SK-N-SH (cell line): ENCODE measurements at regions not wholly inside any gene's neighbourhood (a gene's known extent, or its start where the extent isn't known, plus 50 kb on each side); places are given as distances from the start of the nearest gene placed in this dataset.

Source experiments
- CTCF ChIA-PET: fragments of 300-600, 350-600 bp; formaldehyde crosslinking; extraction: SDS; loops from one replicate; lab custom pipeline; 2021; lab: Yijun Ruan, JAX
- POLR2A ChIA-PET: fragments of 350-600 bp; sonication (Branson Sonifier 250); formaldehyde crosslinking; extraction: SDS; loops from one replicate; lab custom pipeline; 2020; ENCODE audit warnings: antibody characterized with exemption, inconsistent platforms; lab: Yijun Ruan, JAX
- DNase-seq: peaks from one replicate; pipeline ENCODE4 v3.0.0; 2012
- H2AFZ ChIP-seq: fragments of 200-600 bp; sonication (generic); 2 replicates; pipeline ENCODE4 v1.8.1; 2016; ENCODE audit warnings: antibody characterized with exemption, mild to moderate bottlenecking, low read depth
- H3F3A ChIP-seq: fragments of 200-600 bp; sonication (generic); replicated peaks from 2 replicates; pipeline ENCODE3; 2016; ENCODE audit warnings: antibody characterized with exemption, mild to moderate bottlenecking; ENCODE audit not compliant: insufficient read depth
- H3K27ac ChIP-seq, 2 experiments: fragments of 200-500 bp in 1 of 2; fragments of 200-600 bp in 1 of 2; sonication (Bioruptor generic) in 1 of 2; sonication (generic), shearing (Covaris generic) in 1 of 2; 2 replicates each; pipeline versions ENCODE4 v1.5.1 to v1.6.1; 2014 to 2016; ENCODE audit warnings: low read depth in 2 of 2, inconsistent platforms in 1 of 2, low read length in 1 of 2, mild to moderate bottlenecking in 1 of 2, mixed read lengths in 1 of 2
- H3K27me3 ChIP-seq: fragments of 200-600 bp; sonication (generic), shearing (Covaris generic); 2 replicates; pipeline ENCODE4 v1.6.1; 2016; ENCODE audit warnings: mixed run types; ENCODE audit not compliant: insufficient read depth
- H3K36me3 ChIP-seq, 2 experiments: fragments of 200-500 bp in 1 of 2; fragments of 200-600 bp in 1 of 2; sonication (Bioruptor generic) in 1 of 2; sonication (generic) in 1 of 2; replicated peaks in 1 of 2; 2 replicates each; pipeline versions ENCODE3 to v1.5.1; 2014 to 2016; ENCODE audit warnings: low read length in 1 of 2, mild to moderate bottlenecking in 1 of 2; ENCODE audit not compliant: insufficient read depth in 2 of 2, control insufficient read depth in 1 of 2
- H3K4me1 ChIP-seq, 2 experiments: fragments of 200-500 bp in 1 of 2; fragments of 200-600 bp in 1 of 2; sonication (Bioruptor generic) in 1 of 2; sonication (generic), shearing (Covaris generic) in 1 of 2; 2 replicates each; pipeline versions ENCODE4 v1.5.1 to v1.6.1; 2014 to 2016; ENCODE audit warnings: low read depth in 1 of 2, low read length in 1 of 2, mixed run types in 1 of 2; ENCODE audit not compliant: insufficient read depth in 2 of 2, control insufficient read depth in 1 of 2
- H3K4me2 ChIP-seq: fragments of 200-600 bp; sonication (generic), shearing (Covaris generic); 2 replicates; pipeline ENCODE4 v1.6.1; 2017; ENCODE audit warnings: mixed run types
- H3K4me3 ChIP-seq, 2 experiments: fragments of 200-500 bp in 1 of 2; fragments of 200-600 bp in 1 of 2; sonication (Bioruptor generic) in 1 of 2; sonication (generic), shearing (Covaris generic) in 1 of 2; 2 replicates each; pipeline versions ENCODE4 v1.5.1 to v1.8.1; 2014 to 2016; ENCODE audit warnings: low read depth in 2 of 2, inconsistent platforms in 1 of 2, low read length in 1 of 2, mild to moderate bottlenecking in 1 of 2, mixed read lengths in 1 of 2, moderate library complexity in 1 of 2
- H3K79me2 ChIP-seq: fragments of 200-600 bp; sonication (generic); 2 replicates; pipeline ENCODE4 v1.8.1; 2017; ENCODE audit warnings: mild to moderate bottlenecking; ENCODE audit not compliant: insufficient read depth
- H3K9ac ChIP-seq: fragments of 200-600 bp; sonication (generic); 2 replicates; pipeline ENCODE4 v1.6.1; 2017; ENCODE audit warnings: mixed run types
- H3K9me2 ChIP-seq: fragments of 200-600 bp; sonication (generic); 2 replicates; pipeline ENCODE4 v1.6.1; 2017; ENCODE audit warnings: mixed run types
- H3K9me3 ChIP-seq: fragments of 200-600 bp; sonication (generic); 2 replicates; pipeline ENCODE4 v1.6.1; 2017; ENCODE audit warnings: mixed run types, mild to moderate bottlenecking, moderate library complexity
- H4K20me1 ChIP-seq: fragments of 200-600 bp; sonication (generic); 2 replicates; pipeline ENCODE4 v1.6.1; 2017; ENCODE audit warnings: mild to moderate bottlenecking, mixed run types; ENCODE audit not compliant: insufficient read depth
- CHD2 ChIP-seq: fragments of 150-350 bp; IDR thresholded peaks from 2 replicates; pipeline ENCODE4 v1.6.1; 2018; ENCODE audit warnings: low read length; ENCODE audit not compliant: partially characterized antibody
- ELF1 ChIP-seq: IDR thresholded peaks from 2 replicates; pipeline ENCODE4 v1.4.0; 2012
- EP300 ChIP-seq, 2 experiments: IDR thresholded peaks; 2 replicates each; pipeline versions ENCODE4 v1.4.0 to v1.6.1; 2012; ENCODE audit warnings: borderline replicate concordance in 1 of 2, low read depth in 1 of 2, low read length in 1 of 2
- EZH2phosphoT487 ChIP-seq: fragments of 200-600 bp; sonication (generic); IDR thresholded peaks from 2 replicates; pipeline ENCODE4 v1.6.1; 2017; ENCODE audit warnings: low read depth, mixed run types, mild to moderate bottlenecking, antibody characterized with exemption, moderate library complexity, borderline replicate concordance
- FOSL2 ChIP-seq: IDR thresholded peaks from 2 replicates; pipeline ENCODE4 v1.4.0; 2012; ENCODE audit warnings: low read depth, mild to moderate bottlenecking, moderate library complexity, borderline replicate concordance
- FOXJ3 ChIP-seq: sonication (generic); formaldehyde crosslinking; IDR thresholded peaks from 2 replicates; pipeline ENCODE4 v1.5.1; 2020; ENCODE audit warnings: mild to moderate bottlenecking, missing genetic modification reagents
- GABPA ChIP-seq: IDR thresholded peaks from 2 replicates; pipeline ENCODE4 v1.4.0; 2012; ENCODE audit warnings: low read depth, mild to moderate bottlenecking
- JUND ChIP-seq: IDR thresholded peaks from 2 replicates; pipeline ENCODE4 v1.4.0; 2012
- MEF2A ChIP-seq: IDR thresholded peaks from 2 replicates; pipeline ENCODE4 v1.4.0; 2012; ENCODE audit warnings: low read depth, borderline replicate concordance
- MXI1 ChIP-seq: IDR thresholded peaks from 2 replicates; pipeline ENCODE4 v1.6.1; 2012; ENCODE audit warnings: mild to moderate bottlenecking, low read depth, low read length, improper control_type of control experiment
- NFIC ChIP-seq: IDR thresholded peaks from 2 replicates; pipeline ENCODE4 v1.4.0; 2012; ENCODE audit warnings: borderline replicate concordance
- NRF1 ChIP-seq: IDR thresholded peaks from 2 replicates; pipeline ENCODE4 v1.6.1; 2012; ENCODE audit warnings: low read depth, mild to moderate bottlenecking, low read length
- POLR2AphosphoS5 ChIP-seq: IDR thresholded peaks from 2 replicates; pipeline ENCODE4 v1.6.1; 2012; ENCODE audit warnings: low read depth, low read length
- RAD21 ChIP-seq: IDR thresholded peaks from 2 replicates; pipeline ENCODE4 v1.6.1; 2012; ENCODE audit warnings: mild to moderate bottlenecking, low read length
- RXRA ChIP-seq: IDR thresholded peaks from 2 replicates; pipeline ENCODE4 v1.4.0; 2012; ENCODE audit warnings: low read depth, mild to moderate bottlenecking, borderline replicate concordance
- SIN3A ChIP-seq: IDR thresholded peaks from 2 replicates; pipeline ENCODE4 v1.6.1; 2012; ENCODE audit warnings: low read depth, mild to moderate bottlenecking, low read length, moderate library complexity, borderline replicate concordance
- SMC3 ChIP-seq: IDR thresholded peaks from 2 replicates; pipeline ENCODE4 v1.6.1; 2012; ENCODE audit warnings: low read depth, low read length, improper control_type of control experiment
- TAF1 ChIP-seq: IDR thresholded peaks from 2 replicates; pipeline ENCODE4 v1.6.1; 2012; ENCODE audit warnings: low read depth, mild to moderate bottlenecking, low read length, moderate library complexity, borderline replicate concordance
- TCF12 ChIP-seq: IDR thresholded peaks from 2 replicates; pipeline ENCODE4 v1.4.0; 2012
- TEAD4 ChIP-seq: IDR thresholded peaks from 2 replicates; pipeline ENCODE4 v1.4.0; 2012; ENCODE audit warnings: mild to moderate bottlenecking, borderline replicate concordance; ENCODE audit not compliant: insufficient read depth
- YY1 ChIP-seq: IDR thresholded peaks from 2 replicates; pipeline ENCODE4 v1.4.0; 2012; ENCODE audit warnings: low read depth, mild to moderate bottlenecking
- WGBS: methylation state at CpG from one replicate; pipeline ENCODE4 v1.1.6; 2017; ENCODE audit warnings: low lambda C conversion rate; 5-methylcytosine and 5-hydroxymethylcytosine counted together
- TF ChIP-seq, protein P1 (sequence below): IDR thresholded peaks from 2 replicates; pipeline ENCODE4 v1.4.0; 2012; ENCODE audit warnings: low read depth
- TF ChIP-seq, protein P2 (sequence below): IDR thresholded peaks from 2 replicates; pipeline ENCODE4 v1.4.0; 2012; ENCODE audit warnings: low read depth, borderline replicate concordance

DNA sequence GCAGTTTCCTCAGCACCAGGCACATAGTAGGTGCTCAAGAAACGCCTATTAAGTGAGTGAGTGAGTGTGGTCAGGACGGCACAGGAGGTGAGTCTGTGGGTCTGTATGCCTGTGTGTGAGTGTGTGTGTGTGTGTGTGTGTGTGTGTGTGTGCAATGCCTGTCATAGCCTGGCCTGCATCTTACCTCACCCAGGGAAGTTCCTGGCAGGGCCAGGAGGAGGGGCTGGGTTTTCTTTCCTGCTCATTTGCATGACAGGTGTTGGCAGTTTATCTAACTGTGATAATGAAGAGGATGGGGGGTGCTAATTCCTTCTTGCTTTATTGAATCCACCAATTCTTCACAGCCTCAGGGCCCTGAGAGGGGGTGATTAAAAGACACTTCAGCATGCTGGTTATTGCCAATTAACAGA lies 146.7 kb upstream of the MLN start:
- TF ChIP-seq YY1 (no peak), FOXJ3 (CRISPR knock-in tag) (no peak), RXRA (no peak), SIN3A (no peak), FOSL2 (no peak), ELF1 (no peak), NRF1 (no peak)
- TF ChIP-seq, protein P1, sequence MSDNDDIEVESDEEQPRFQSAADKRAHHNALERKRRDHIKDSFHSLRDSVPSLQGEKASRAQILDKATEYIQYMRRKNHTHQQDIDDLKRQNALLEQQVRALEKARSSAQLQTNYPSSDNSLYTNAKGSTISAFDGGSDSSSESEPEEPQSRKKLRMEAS = no peak
- H3K4me3 ChIP-seq = no peak overlapping the region
- no peaks in the 10 kb centered on the region for H3K36me3 ChIP-seq
- ChIA-PET CTCF (interaction anchor here (1.5 to 2.7 kb wide), 2 partner anchors 9 to 179 kb away, joined by 5 to 10 read pairs; no protein-coding TSS in a partner anchor), POLR2A (no interaction called here)
- H3K27me3 ChIP-seq = peaks cover 20% of the 10 kb centered on the region; the same call in 1 of the 2 replicates
- H4K20me1 ChIP-seq = no peaks in the 10 kb centered on the region
- no peaks in the 10 kb centered on the region for H3K79me2 ChIP-seq
- H3K9me3 ChIP-seq = no peaks in the 10 kb centered on the region
- no peak for DNase-seq
- H3F3A ChIP-seq = no peaks in the 10 kb centered on the region
- no peaks in the 10 kb centered on the region for H3K9me2 ChIP-seq
- no peak overlapping the region for H3K9ac ChIP-seq
- 17% methylated on average over 2 of the region's 2 CpGs for WGBS
- H3K4me1 ChIP-seq = no peaks in the 10 kb centered on the region; a peak in 1 of 4 replicates
- no peak overlapping the region for H3K4me2 ChIP-seq
- H3K27ac ChIP-seq = no peak overlapping the region
- H2AFZ ChIP-seq = no peak overlapping the region

DNA sequence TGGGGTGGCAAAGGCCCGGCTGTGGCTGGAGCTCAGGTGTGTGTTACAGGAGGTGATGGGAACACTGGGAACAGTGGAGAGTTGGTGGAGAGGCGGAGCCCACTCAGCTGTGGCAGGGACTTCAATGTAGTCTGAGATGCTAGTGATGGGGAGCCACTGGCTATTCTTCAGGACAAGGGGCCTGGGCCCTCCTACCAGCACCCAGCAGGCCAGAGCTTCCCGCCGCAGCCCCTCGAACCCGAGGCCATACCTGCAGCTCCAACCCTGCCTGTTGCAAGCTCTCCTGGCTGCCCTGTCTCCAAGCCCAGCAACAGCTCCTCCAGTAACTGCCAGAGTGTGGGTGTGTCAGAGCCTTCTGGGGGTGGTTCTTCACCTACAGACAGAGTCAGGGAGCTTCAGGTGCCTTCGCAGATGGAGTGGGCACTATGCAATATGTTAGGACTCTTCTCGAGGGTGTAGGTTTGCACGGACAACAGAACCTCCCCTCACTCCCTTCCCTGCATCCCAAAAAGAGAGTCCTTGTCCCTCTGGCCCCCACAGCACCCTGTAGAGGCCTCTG lies 146.2 kb upstream of the MLN start:
- peaks cover 20% of the 10 kb centered on the region; the same call in 1 of the 2 replicates for H3K27me3 ChIP-seq
- DNase-seq = no peak

GRCh38 chr6:33949111-33949510 lies 145.3 kb upstream of the MLN start:
- Histone ChIP-seq H3K9me3 (no peaks in the 10 kb centered on the region), H3K79me2 (no peaks in the 10 kb centered on the region), H3K27ac (no peak overlapping the region), H3K36me3 (no peaks in the 10 kb centered on the region), H4K20me1 (no peaks in the 10 kb centered on the region), H2AFZ (no peak overlapping the region), H3K9me2 (no peaks in the 10 kb centered on the region), H3K4me1 (no peaks in the 10 kb centered on the region; a peak in 1 of 4 replicates), H3K4me2 (no peak overlapping the region), H3K27me3 (peaks cover 24% of the 10 kb centered on the region; the same call in 1 of the 2 replicates), H3F3A (no peaks in the 10 kb centered on the region), H3K9ac (no peak overlapping the region), H3K4me3 (no peak overlapping the region)
- no peak for DNase-seq
- 75% methylated on average over 3 of the region's 5 CpGs for WGBS
- POLR2A ChIA-PET = no interaction called here
- CTCF ChIA-PET = interaction anchor here (0.8 to 2.7 kb wide), 5 partner anchors 10 to 238 kb away, joined by 3 to 10 read pairs (median 3); partner anchors contain the start of gene UQCC2
- TF ChIP-seq FOSL2 (no peak), NRF1 (no peak), POLR2AphosphoS5 (no peak), JUND (no peak), EZH2phosphoT487 (no peak), GABPA (no peak), NFIC (no peak), TCF12 (no peak), EP300 (IDR thresholded peaks at IDR 0.05; ENCODE audit: borderline replicate concordance in 1 of 2, low read depth in 1 of 2, low read length in 1 of 2) (no peak), MXI1 (no peak), RXRA (no peak)
- TF ChIP-seq, protein P1 = no peak
- TF ChIP-seq, protein P2, sequence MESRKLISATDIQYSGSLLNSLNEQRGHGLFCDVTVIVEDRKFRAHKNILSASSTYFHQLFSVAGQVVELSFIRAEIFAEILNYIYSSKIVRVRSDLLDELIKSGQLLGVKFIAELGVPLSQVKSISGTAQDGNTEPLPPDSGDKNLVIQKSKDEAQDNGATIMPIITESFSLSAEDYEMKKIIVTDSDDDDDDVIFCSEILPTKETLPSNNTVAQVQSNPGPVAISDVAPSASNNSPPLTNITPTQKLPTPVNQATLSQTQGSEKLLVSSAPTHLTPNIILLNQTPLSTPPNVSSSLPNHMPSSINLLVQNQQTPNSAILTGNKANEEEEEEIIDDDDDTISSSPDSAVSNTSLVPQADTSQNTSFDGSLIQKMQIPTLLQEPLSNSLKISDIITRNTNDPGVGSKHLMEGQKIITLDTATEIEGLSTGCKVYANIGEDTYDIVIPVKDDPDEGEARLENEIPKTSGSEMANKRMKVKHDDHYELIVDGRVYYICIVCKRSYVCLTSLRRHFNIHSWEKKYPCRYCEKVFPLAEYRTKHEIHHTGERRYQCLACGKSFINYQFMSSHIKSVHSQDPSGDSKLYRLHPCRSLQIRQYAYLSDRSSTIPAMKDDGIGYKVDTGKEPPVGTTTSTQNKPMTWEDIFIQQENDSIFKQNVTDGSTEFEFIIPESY = no peak

More for the DNA sequence above, 146.2 kb upstream of the MLN start:
- Histone ChIP-seq H3K4me1 (no peaks in the 10 kb centered on the region; a peak in 1 of 4 replicates), H2AFZ (no peak overlapping the region), H3K4me2 (no peak overlapping the region), H3K9me2 (no peaks in the 10 kb centered on the region), H3K9ac (no peak overlapping the region), H3K9me3 (no peaks in the 10 kb centered on the region), H4K20me1 (no peaks in the 10 kb centered on the region), H3K27ac (no peak overlapping the region), H3K4me3 (no peak overlapping the region), H3K79me2 (no peaks in the 10 kb centered on the region), H3K36me3 (no peaks in the 10 kb centered on the region), H3F3A (no peaks in the 10 kb centered on the region)
- ChIA-PET POLR2A (no interaction called here), CTCF (interaction anchor here (1.1 to 2.7 kb wide), 3 partner anchors 9 to 238 kb away, joined by 3 to 10 read pairs (median 5); partner anchors contain the start of gene UQCC2)
- TF ChIP-seq MEF2A = no peak
- TF ChIP-seq CHD2 = no peak
- TF ChIP-seq TAF1 = no peak
- no peak for TF ChIP-seq RXRA
- no peak for TF ChIP-seq GABPA
- TF ChIP-seq POLR2AphosphoS5 = no peak
- no peak for TF ChIP-seq RAD21
- no peak for TF ChIP-seq SMC3
- TF ChIP-seq TEAD4 = no peak
- no peak for TF ChIP-seq JUND
- 55% methylated on average over 5 of the region's 9 CpGs for WGBS
